ENCODE measurements at regions not wholly inside any gene's neighbourhood (a gene's known extent, or its start where the extent isn't known, plus 50 kb on each side); places are given as distances from the start of the nearest gene placed in this dataset.

GRCh38 chr22:22154040-22154439, 90.5 kb upstream of the VPREB1 start:
- no peak overlapping the region for H3K4me3 Mint-ChIP-seq
- CTCF ChIA-PET, result interaction anchor here (1.3 to 1.9 kb wide), 3 partner anchors 11 to 41 kb away, joined by 3 to 6 read pairs (median 6); no protein-coding TSS in a partner anchor
- H3K27ac Mint-ChIP-seq, result no peak overlapping the region
- peaks cover 17% of the 10 kb centered on the region for H3K27me3 Mint-ChIP-seq
- POLR2A ChIA-PET, result no interaction called here
- TF ChIP-seq CTCF (IDR thresholded peaks at IDR 0.05), result no peak
- DNase-seq (no peak), ATAC-seq (no peak)
- H3K4me1 Mint-ChIP-seq (ENCODE audit: low read depth), result no peaks in the 10 kb centered on the region
- no peaks in the 10 kb centered on the region for H3K9me3 Mint-ChIP-seq
- no peaks in the 10 kb centered on the region for H3K36me3 Mint-ChIP-seq (ENCODE audit: low read depth)
- intact Hi-C loops (cut with micrococcal nuclease), result no loop called here

- Mint-ChIP-seq H3K36me3 (ENCODE audit: low read depth) (no peaks in the 10 kb centered on the region), H3K4me1 (ENCODE audit: low read depth) (no peaks in the 10 kb centered on the region), H3K27ac (no peak overlapping the region), H3K4me3 (no peak overlapping the region), H3K27me3 (peaks cover 26% of the 10 kb centered on the region), H3K9me3 (no peaks in the 10 kb centered on the region)
- ATAC-seq, result no peak
- no peak for DNase-seq
- POLR2A ChIA-PET, result interaction anchor here (0.6 to 1.0 kb wide), 2 partner anchors 12 to 1238 kb away, joined by 3 read pairs; no protein-coding TSS in a partner anchor
- TF ChIP-seq CTCF (IDR thresholded peaks at IDR 0.05), result no peak
- intact Hi-C loops (cut with micrococcal nuclease), result no loop called here
- CTCF ChIA-PET, result interaction anchor here (1.2 kb wide), 1 partner anchor 41 kb away, joined by 3 read pairs; no protein-coding TSS in a partner anchor
Observed at GRCh38 chr22:22151308-22151707, 93.3 kb upstream of the VPREB1 start.

- intact Hi-C loops (cut with micrococcal nuclease), result no loop called here
- no peak overlapping the region for H3K27ac Mint-ChIP-seq
- H3K9me3 Mint-ChIP-seq, result no peaks in the 10 kb centered on the region
- POLR2A ChIA-PET, result interaction anchor here (1.0 kb wide), 1 partner anchor 13 kb away, joined by 3 read pairs; no protein-coding TSS in a partner anchor
- CTCF ChIA-PET, result interaction anchor here (1.2 kb wide), 1 partner anchor 40 kb away, joined by 3 read pairs; no protein-coding TSS in a partner anchor
- peaks cover 28% of the 10 kb centered on the region for H3K27me3 Mint-ChIP-seq
- DNase-seq (no peak), ATAC-seq (no peak)
- H3K36me3 Mint-ChIP-seq (ENCODE audit: low read depth), result no peaks in the 10 kb centered on the region
- TF ChIP-seq CTCF (IDR thresholded peaks at IDR 0.05), result no peak
- H3K4me3 Mint-ChIP-seq, result no peak overlapping the region
- no peaks in the 10 kb centered on the region for H3K4me1 Mint-ChIP-seq (ENCODE audit: low read depth)
Observed at GRCh38 chr22:22150457-22150856, 94.1 kb upstream of the VPREB1 start.

GRCh38 chr22:22148905-22149304, 95.7 kb upstream of the VPREB1 start:
- Mint-ChIP-seq H3K27me3 (peaks cover 28% of the 10 kb centered on the region), H3K27ac (no peak overlapping the region), H3K9me3 (no peaks in the 10 kb centered on the region), H3K4me3 (no peak overlapping the region), H3K36me3 (ENCODE audit: low read depth) (no peaks in the 10 kb centered on the region), H3K4me1 (ENCODE audit: low read depth) (no peaks in the 10 kb centered on the region)
- ATAC-seq (no peak), DNase-seq (no peak)
- CTCF ChIA-PET, result no interaction called here
- intact Hi-C loops (cut with micrococcal nuclease), result no loop called here
- POLR2A ChIA-PET, result no interaction called here
- TF ChIP-seq CTCF (IDR thresholded peaks at IDR 0.05), result no peak

- ATAC-seq (no peak), DNase-seq (no peak)
- Mint-ChIP-seq H3K27ac (no peak overlapping the region), H3K27me3 (peaks cover 39% of the 10 kb centered on the region), H3K36me3 (ENCODE audit: low read depth) (no peaks in the 10 kb centered on the region), H3K4me3 (no peak overlapping the region), H3K9me3 (no peaks in the 10 kb centered on the region), H3K4me1 (ENCODE audit: low read depth) (no peaks in the 10 kb centered on the region)
- intact Hi-C loops (cut with micrococcal nuclease), result no loop called here
- POLR2A ChIA-PET, result no interaction called here
- TF ChIP-seq CTCF (IDR thresholded peaks at IDR 0.05), result no peak
- CTCF ChIA-PET, result interaction anchor here (1.0 to 1.8 kb wide), 3 partner anchors 9 to 52 kb away, joined by 3 to 5 read pairs (median 3); no protein-coding TSS in a partner anchor
Observed at GRCh38 chr22:22144858-22145257, 99.7 kb upstream of the VPREB1 start.

All from activated CD8-positive, alpha-beta T cell treated with anti-CD3 and anti-CD28 coated beads for 36 hours (primary cell).